ENCODE measurements at regions not wholly inside any gene's neighbourhood (a gene's known extent, or its start where the extent isn't known, plus 50 kb on each side); places are given as distances from the start of the nearest gene placed in this dataset.

GRCh38 chr1:56190806-56191365 is 388.5 kb downstream of the PLPP3 start:
- Histone ChIP-seq H3K4me1 (replicated peaks in 1 of 4; ENCODE audit: control insufficient read depth in 3 of 4, insufficient read depth in 4 of 4, low read length in 3 of 4) (peaks cover 3 to 14% (median 6%) of the 10 kb centered on the region in 4 experiments; a peak in 5 of 7 replicates), H2BK12ac (ENCODE audit: low read depth, low read length) (no peak overlapping the region), H2AFZ (ENCODE audit: low read length) (no peak overlapping the region; the same call in 1 of the 2 replicates), H3K23ac (ENCODE audit: insufficient read length) (no peak overlapping the region), H2AK5ac (ENCODE audit: low read depth, low read length) (no peak overlapping the region), H3K79me1 (ENCODE audit: low read depth, low read length) (no peaks in the 10 kb centered on the region), H3K9ac (replicated peaks in 1 of 4; ENCODE audit: extremely low read depth in 1 of 4, low read depth in 3 of 4, low read length in 3 of 4) (no peak overlapping the region), H3K18ac (ENCODE audit: extremely low read depth, low read length) (no peak overlapping the region), H4K5ac (ENCODE audit: insufficient read length, low read depth, low read length) (no peak overlapping the region), H3K27ac (ENCODE audit: low read depth, low read length) (no peak overlapping the region), H3K4ac (replicated peaks; ENCODE audit: insufficient read length, low read depth, low read length) (no peak overlapping the region), H3K23me2 (ENCODE audit: low read depth, low read length) (no peaks in the 10 kb centered on the region), H4K91ac (replicated peaks; ENCODE audit: insufficient read length, low read length) (no peak overlapping the region), H3K79me2 (ENCODE audit: control insufficient read depth in 1 of 2, insufficient read depth in 2 of 2, low read length in 2 of 2) (no peaks in the 10 kb centered on the region), H2BK15ac (ENCODE audit: low read length) (no peak overlapping the region), H3K56ac (replicated peaks; ENCODE audit: insufficient read length, low read depth, low read length) (no peak overlapping the region), H2BK20ac (ENCODE audit: low read length) (no peak overlapping the region), H3K4me2 (ENCODE audit: insufficient read depth in 1 of 2, low read depth in 2 of 2, low read length in 2 of 2) (no peak overlapping the region), H4K20me1 (replicated peaks in 1 of 2; ENCODE audit: control insufficient read depth in 1 of 2, insufficient read depth in 2 of 2, low read length in 2 of 2) (no peaks in the 10 kb centered on the region), H4K8ac (ENCODE audit: extremely low read depth, insufficient read depth, low read length) (no peak overlapping the region), H2BK5ac (ENCODE audit: low read depth, low read length) (no peak overlapping the region), H3K9me3 (ENCODE audit: insufficient read depth in 2 of 2, low read depth in 1 of 2, low read length in 1 of 2) (no peaks in the 10 kb centered on the region), H3K4me3 (ENCODE audit: extremely low read depth in 1 of 4, insufficient read depth in 2 of 4, low read depth in 3 of 4, low read length in 4 of 4) (no peak overlapping the region), H3K36me3 (ENCODE audit: control insufficient read depth in 2 of 4, insufficient read depth in 4 of 4, low read length in 3 of 4) (no peaks in the 10 kb centered on the region), H2BK120ac (replicated peaks; ENCODE audit: low read depth, low read length) (no peak overlapping the region), H3K27me3 (replicated peaks in 1 of 4; ENCODE audit: control insufficient read depth in 3 of 4, extremely low read depth in 1 of 4, insufficient read depth in 3 of 4, low read length in 3 of 4) (no peaks in the 10 kb centered on the region), H3K14ac (ENCODE audit: insufficient read length) (no peak overlapping the region)
- FAIRE-seq (no peak), DNase-seq (ENCODE audit: low read depth in 1 of 2, low spot score in 2 of 2) (no peak)
- POLR2A ChIA-PET (ENCODE audit: partially characterized antibody) = interaction anchor here (1.6 kb wide), 1 partner anchor 21 kb away, joined by 3 read pairs; no protein-coding TSS in a partner anchor
- CTCF ChIA-PET (ENCODE audit: partially characterized antibody) = interaction anchor here (0.7 to 3.3 kb wide), 12 partner anchors 9 to 394 kb away, joined by 3 to 17 read pairs (median 3); no protein-coding TSS in a partner anchor
- TF ChIP-seq KDM5A (IDR thresholded peaks at IDR 0.05; ENCODE audit: low read length) (no peak), POLR2A (IDR thresholded peaks at IDR 0.05; ENCODE audit: control extremely low read depth in 1 of 2, low read depth in 2 of 2, low read length in 2 of 2) (no peak), NRF1 (IDR thresholded peaks at IDR 0.05; ENCODE audit: low read depth, low read length) (no peak), BCL11A (IDR thresholded peaks at IDR 0.05; ENCODE audit: low read depth in 2 of 2, low read length in 2 of 2) (no peak), CHD2 (IDR thresholded peaks at IDR 0.05; ENCODE audit: low read length) (no peak), SRF (IDR thresholded peaks at IDR 0.05; ENCODE audit: low read depth, low read length) (no peak), SIN3A (conservative IDR thresholded peaks at IDR 0.05 in 1 of 2, IDR thresholded peaks at IDR 0.05 in 1 of 2; ENCODE audit: low read depth in 1 of 2, low read length in 2 of 2) (no peak)
- WGBS, 2 experiments (ENCODE audit: extremely low coverage in 1 of 2, insufficient coverage in 1 of 2, insufficient read length in 1 of 2, insufficient replicate concordance in 2 of 2, low coverage in 1 of 2, low lambda C conversion rate in 2 of 2, missing lambda C conversion rate in 1 of 2) = 90% methylated on average over 7 of the region's 7 CpGs; no CpG with 5 or more reads in 1 of the 2 experiments
